Hematopoietic multipotent progenitor cell treated with erythropoietin and hydrocortisone succinate and interleukin-3 and kit ligand, for 4 days (in vitro differentiated cells): ENCODE measurements at regions not wholly inside any gene's neighbourhood (a gene's known extent, or its start where the extent isn't known, plus 50 kb on each side); places are given as distances from the start of the nearest gene placed in this dataset.

ENCODE experiments used
- DNase-seq: peaks from one replicate; pipeline ENCODE4 v3.0.0-alpha.2; 2015

GRCh38 chr6:81854474-81854873 is 102.0 kb upstream of the TENT5A start:
- DNase-seq = no peak

GRCh38 chr6:81853975-81854374 is 101.5 kb upstream of the TENT5A start:
- DNase-seq = no peak

- DNase-seq = no peak
Measured at GRCh38 chr6:81849248-81849647, 96.8 kb upstream of the TENT5A start.

GRCh38 chr6:81847866-81848265 is 95.4 kb upstream of the TENT5A start:
- DNase-seq = peak; percentile 23

- DNase-seq = no peak
Measured at GRCh38 chr6:81844686-81845085, 92.2 kb upstream of the TENT5A start.

GRCh38 chr6:81843302-81843701 is 90.8 kb upstream of the TENT5A start:
- no peak for DNase-seq

- no peak for DNase-seq
Measured at GRCh38 chr6:81842254-81842653, 89.8 kb upstream of the TENT5A start.

- peak; percentile 53 for DNase-seq
Measured at GRCh38 chr6:81838724-81839426, 86.4 kb upstream of the TENT5A start.

- DNase-seq = peak; percentile 50
Measured at GRCh38 chr6:81838031-81838430, 85.5 kb upstream of the TENT5A start.

- DNase-seq = no peak
Measured at GRCh38 chr6:81834141-81834681, 81.7 kb upstream of the TENT5A start.

GRCh38 chr6:81832304-81832703 is 79.8 kb upstream of the TENT5A start:
- DNase-seq = no peak

- DNase-seq = no peak
Measured at GRCh38 chr6:81831274-81831673, 78.8 kb upstream of the TENT5A start.

GRCh38 chr6:81826784-81827183 is 74.3 kb upstream of the TENT5A start:
- DNase-seq = no peak

- no peak for DNase-seq
Measured at GRCh38 chr6:81822568-81822967, 70.1 kb upstream of the TENT5A start.

- DNase-seq = no peak
Measured at GRCh38 chr6:81821449-81821848, 69.0 kb upstream of the TENT5A start.

GRCh38 chr6:81820980-81821379 is 68.5 kb upstream of the TENT5A start:
- no peak for DNase-seq

GRCh38 chr6:81820422-81820821 is 67.9 kb upstream of the TENT5A start:
- no peak for DNase-seq

- DNase-seq = no peak
Measured at GRCh38 chr6:81819767-81820166, 67.3 kb upstream of the TENT5A start.

- DNase-seq = peak; percentile 66
Measured at GRCh38 chr6:81818901-81819361, 66.5 kb upstream of the TENT5A start.

- no peak for DNase-seq
Measured at GRCh38 chr6:81816380-81816779, 63.9 kb upstream of the TENT5A start.

- no peak for DNase-seq
Measured at GRCh38 chr6:81814370-81815076, 62.0 kb upstream of the TENT5A start.

GRCh38 chr6:81813305-81813704 is 60.8 kb upstream of the TENT5A start:
- no peak for DNase-seq

GRCh38 chr6:81812401-81812800 is 59.9 kb upstream of the TENT5A start:
- DNase-seq = peak; percentile 64

- peak; percentile 69 for DNase-seq
Measured at GRCh38 chr6:81808851-81809570, 56.5 kb upstream of the TENT5A start.
